AG09309 (cell line): ENCODE measurements at regions not wholly inside any gene's neighbourhood (a gene's known extent, or its start where the extent isn't known, plus 50 kb on each side); places are given as distances from the start of the nearest gene placed in this dataset.

Experiments used
- DNase-seq: peaks from one replicate; pipeline ENCODE4 v3.0.0-alpha.2; 2010; ENCODE audit warnings: low read depth
- H3K4me3 ChIP-seq: 2 replicates; pipeline ENCODE4 v1.5.1; 2011; ENCODE audit warnings: mild to moderate bottlenecking, low read depth, low read length, moderate library complexity; ENCODE audit not compliant: control insufficient read depth
- CTCF ChIP-seq: IDR thresholded peaks from 2 replicates; pipeline ENCODE4 v1.5.1; 2011; ENCODE audit warnings: mild to moderate bottlenecking, low read depth, low read length, inconsistent platforms; ENCODE audit not compliant: insufficient read depth, control insufficient read depth; ENCODE audit errors: missing control alignments

- DNase-seq, result no peak
- TF ChIP-seq CTCF, result no peak
- no peak overlapping the region for H3K4me3 ChIP-seq
Measured at GRCh38 chr4:54863571-54864255, 206.0 kb downstream of the KIT start.

- no peak overlapping the region for H3K4me3 ChIP-seq
- TF ChIP-seq CTCF, result no peak
- DNase-seq, result no peak
Measured at GRCh38 chr4:54861201-54861600, 203.4 kb downstream of the KIT start.

- no peak for DNase-seq
- TF ChIP-seq CTCF, result no peak
- H3K4me3 ChIP-seq, result no peak overlapping the region
Measured at GRCh38 chr4:54855191-54855854, 197.6 kb downstream of the KIT start.

GRCh38 chr4:54852602-54853001 lies 194.8 kb downstream of the KIT start:
- DNase-seq, result no peak
- TF ChIP-seq CTCF, result no peak
- no peak overlapping the region for H3K4me3 ChIP-seq

- no peak for TF ChIP-seq CTCF
- DNase-seq, result no peak
- no peak overlapping the region for H3K4me3 ChIP-seq
Measured at GRCh38 chr4:54852054-54852453, 194.3 kb downstream of the KIT start.

- DNase-seq, result no peak
- TF ChIP-seq CTCF, result no peak
Measured at GRCh38 chr4:54844911-54845310, 187.2 kb downstream of the KIT start.

GRCh38 chr4:54843946-54844345 lies 186.2 kb downstream of the KIT start:
- no peak overlapping the region for H3K4me3 ChIP-seq
- no peak for DNase-seq
- no peak for TF ChIP-seq CTCF

More at GRCh38 chr4:54844911-54845310, 187.2 kb downstream of the KIT start:
- no peak overlapping the region for H3K4me3 ChIP-seq
